CD4-positive, alpha-beta T cell treated with Interferon gamma for 1 hour (primary cell): ENCODE measurements at regions not wholly inside any gene's neighbourhood (a gene's known extent, or its start where the extent isn't known, plus 50 kb on each side); places are given as distances from the start of the nearest gene placed in this dataset.
"Not testable (repeated sequence)": the region's sequence is repeated elsewhere in the genome, so short reads cannot be mapped to it uniquely, and the experiment has no call there.

ENCODE experiments used
- DNase-seq: peaks from one replicate; pipeline ENCODE4 v3.0.0-alpha.2; 2020

GRCh38 chr5:15183520-15183919, 311.9 kb upstream of the ANKH start:
- DNase-seq = no peak

- DNase-seq = no peak
Observed at GRCh38 chr5:15170173-15170572, 298.6 kb upstream of the ANKH start.

DNA sequence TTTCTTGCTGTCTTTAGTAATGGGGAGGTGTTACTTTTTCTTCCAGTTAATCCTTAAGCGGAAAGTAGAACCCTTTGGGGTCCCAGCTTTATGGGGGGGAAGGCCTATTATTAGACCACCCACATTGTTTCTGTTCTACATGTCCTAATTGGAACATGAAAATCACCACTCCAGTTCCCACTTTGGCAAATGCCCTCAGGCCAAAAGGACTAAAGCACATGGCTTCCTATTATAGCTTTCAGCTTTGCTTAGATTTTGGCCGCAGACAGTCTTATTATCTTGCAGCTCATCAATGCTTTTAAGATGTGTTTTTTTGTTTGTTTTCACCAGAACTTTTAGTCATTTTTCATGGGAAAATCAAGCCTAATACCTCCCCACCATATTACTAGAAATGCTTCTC, 296.8 kb upstream of the ANKH start:
- no peak for DNase-seq

DNA sequence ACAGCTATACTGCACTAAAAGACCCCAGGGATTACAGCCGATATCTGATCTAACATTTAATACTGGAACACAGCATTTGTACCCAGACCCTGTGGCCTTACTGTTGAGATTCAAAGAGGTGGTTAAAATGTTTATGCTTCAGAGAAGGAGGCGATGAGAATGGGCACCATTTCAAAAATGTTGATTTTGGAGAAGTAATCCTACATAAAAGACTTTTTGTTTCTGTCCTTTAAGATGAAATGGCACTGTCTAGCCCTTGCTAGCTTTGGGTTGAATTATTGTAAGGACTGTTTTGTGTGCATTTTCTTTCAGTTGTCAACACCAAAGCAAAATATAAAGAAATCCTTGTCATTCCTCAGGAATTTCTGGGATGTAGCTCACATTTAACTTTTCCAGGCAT, 288.5 kb upstream of the ANKH start:
- no peak for DNase-seq

DNA sequence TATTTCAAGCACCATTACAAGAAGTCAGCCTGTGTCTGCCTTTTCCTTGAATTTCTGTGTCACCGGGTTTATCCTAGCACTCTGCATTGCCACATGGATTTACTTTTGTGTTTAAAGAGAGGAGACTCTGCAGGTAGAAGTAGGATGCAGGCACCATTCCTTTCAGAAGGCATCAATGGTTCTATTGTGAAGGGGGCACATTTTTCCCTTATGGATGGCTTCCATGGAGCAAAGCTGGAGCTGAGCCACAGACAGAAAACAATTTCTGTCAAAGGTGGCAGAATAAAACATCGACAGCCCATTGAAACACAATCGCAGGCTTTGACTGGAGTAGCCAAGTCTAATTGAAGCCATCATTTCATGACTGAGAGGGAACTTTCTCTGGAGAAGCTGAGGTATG, 288.0 kb upstream of the ANKH start:
- DNase-seq = no peak

GRCh38 chr5:15142458-15142857, 270.9 kb upstream of the ANKH start:
- no peak for DNase-seq

DNA sequence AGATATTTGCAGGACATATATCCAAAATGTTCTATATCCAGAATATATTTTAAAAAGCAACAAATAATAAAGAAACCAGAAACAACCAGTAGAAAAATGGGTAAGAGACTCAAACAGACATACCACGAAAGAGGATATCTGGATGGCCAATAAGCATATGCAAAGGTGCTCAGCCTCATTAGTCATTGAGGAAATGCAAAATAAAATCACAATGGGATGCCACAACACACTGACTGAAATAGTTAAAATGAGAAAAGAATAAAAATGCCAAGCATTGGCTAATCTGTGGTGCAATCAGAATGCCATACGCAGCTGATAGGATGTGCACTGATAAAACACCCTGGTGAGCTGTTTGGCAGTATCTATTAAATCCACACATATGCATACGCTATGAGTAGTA, 265.8 kb upstream of the ANKH start:
- DNase-seq = no peak

GRCh38 chr5:15135661-15136060, 264.1 kb upstream of the ANKH start:
- DNase-seq = no peak

GRCh38 chr5:15133456-15133965, 261.9 kb upstream of the ANKH start:
- no peak for DNase-seq

GRCh38 chr5:15132816-15133405, 261.3 kb upstream of the ANKH start:
- no peak for DNase-seq

DNA sequence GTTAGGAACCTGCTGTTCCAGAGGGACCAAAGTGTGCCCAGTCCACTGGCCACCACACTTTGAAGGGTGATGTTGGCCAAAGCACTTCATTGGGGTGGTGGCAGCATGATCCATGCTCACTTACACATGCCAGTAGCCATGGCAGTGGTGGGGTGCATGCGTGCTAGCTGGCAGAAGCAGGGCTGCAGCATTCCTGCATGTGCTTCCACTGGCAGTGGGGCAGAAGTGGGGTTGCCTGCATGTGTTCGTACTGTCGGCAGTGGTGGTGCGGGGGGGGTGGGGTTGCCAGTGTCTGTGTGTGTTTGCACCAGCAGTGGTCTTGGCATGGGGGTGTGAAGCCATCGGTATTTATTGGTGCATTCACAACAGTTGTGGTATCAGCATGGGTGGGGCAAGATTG, 260.3 kb upstream of the ANKH start:
- no peak for DNase-seq

DNA sequence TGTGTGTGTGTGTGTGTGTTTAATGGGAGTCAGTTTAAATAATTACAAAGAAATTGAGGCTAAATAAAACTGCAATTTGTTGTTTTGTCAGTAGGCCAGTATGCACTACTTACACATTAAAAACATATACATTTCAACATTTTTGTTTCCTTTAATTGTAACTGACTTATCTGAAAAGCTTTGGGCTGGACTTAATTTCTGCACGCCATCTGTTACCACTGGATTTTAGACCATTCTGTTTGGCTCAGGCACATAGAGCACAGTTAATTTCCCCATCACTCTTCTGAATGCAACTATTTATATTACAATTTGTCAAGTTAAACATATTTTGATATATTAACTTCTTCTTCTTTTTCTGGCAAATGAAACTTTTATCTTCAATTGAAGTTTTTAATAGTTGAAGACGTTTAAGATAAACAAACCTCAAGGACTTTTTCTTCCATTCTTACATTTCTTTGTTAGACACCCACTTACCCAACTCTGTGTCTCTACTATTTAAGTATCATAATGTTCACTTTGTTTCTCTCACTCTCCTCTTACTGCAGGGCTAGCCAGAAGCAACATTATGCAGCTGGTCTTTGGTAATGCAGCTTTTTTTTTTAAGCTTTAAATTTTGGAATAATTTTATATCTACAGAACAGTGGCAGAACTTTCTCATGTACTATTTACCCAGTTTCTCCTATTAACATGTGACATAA, 253.4 kb upstream of the ANKH start:
- DNase-seq = no peak

GRCh38 chr5:15124461-15124860, 252.9 kb upstream of the ANKH start:
- DNase-seq = no peak

GRCh38 chr5:15117688-15118087, 246.1 kb upstream of the ANKH start:
- no peak for DNase-seq

DNA sequence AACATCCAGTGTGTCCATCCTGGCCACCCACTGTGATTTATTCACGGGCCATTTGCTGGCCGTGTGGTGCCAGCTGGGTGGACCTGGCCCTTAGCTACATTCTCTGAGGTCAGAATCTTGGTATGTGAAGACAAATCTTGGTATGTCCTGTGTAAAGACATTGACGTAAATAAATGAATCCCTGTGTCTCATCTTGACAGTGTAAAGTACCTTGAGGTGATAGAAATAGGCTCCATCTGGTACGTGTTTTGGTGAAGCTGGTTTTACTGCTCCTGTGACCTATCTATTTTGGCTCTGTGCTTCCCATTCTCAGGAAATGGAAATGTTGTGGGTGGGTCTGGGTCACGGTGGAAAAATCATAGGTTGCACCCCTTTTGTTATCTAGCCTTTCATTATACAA, 245.4 kb upstream of the ANKH start:
- DNase-seq = no peak

DNA sequence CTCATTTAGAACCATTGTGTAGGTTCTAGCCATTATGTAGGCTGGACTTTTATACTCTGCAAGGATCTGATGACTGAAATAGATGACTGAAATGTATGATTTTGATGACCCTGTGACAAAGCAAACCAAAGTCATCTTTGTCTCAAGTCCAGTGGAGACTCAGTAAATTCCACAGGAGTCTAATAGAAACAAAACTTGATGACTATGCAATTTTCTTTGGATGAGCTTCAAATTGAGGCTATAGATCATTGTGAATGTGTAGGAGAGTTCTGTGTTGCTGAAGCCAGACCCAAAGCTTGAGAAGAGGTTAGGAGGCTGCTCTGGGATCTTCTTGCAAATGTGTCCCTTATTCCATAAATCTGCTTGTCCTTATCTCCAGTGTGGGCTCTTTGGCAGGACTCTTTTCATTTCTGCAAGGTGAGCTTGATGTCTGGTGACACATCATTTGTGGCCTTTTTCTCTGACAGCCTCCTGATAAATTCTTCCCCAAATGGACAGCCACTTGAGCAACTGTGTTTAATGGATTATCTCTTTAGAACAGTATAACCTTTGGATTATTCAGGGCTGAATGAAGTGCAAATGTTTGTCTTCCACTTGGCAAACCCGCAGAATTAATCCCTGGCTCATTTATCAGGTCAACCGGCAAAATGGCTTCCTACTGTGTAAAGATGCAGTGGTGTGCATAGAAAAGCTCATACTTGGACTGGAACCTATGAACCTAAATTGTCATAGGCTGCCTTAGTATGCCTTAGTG, 235.1 kb upstream of the ANKH start:
- no peak for DNase-seq

DNA sequence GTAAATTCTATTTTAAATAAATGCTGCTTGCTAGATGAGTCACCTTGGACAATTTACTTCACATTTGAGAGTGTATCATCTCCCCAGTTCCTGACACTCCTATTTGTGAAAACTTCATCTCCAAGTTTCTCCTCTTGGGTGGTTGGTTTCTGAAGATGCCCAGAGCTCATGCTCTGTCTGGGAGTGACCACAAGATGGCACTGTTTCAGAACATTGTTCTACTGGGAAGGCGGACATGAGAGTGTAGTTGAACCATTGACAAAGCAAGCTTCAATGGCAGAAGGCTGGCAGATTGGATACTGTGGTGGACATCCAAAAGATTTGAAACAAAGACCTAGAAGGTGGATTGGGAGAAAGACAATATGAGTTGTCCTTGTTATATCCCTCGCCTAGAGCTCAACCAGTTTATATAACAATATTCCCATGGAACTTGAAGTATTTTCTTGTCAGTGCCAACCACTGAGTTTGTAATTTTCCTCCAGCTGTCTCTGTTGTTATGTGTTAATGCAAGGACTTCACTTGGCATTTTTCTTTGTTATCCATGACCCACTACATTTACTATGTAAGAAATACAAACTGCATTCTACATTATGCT, 234.3 kb upstream of the ANKH start:
- no peak for DNase-seq

DNA sequence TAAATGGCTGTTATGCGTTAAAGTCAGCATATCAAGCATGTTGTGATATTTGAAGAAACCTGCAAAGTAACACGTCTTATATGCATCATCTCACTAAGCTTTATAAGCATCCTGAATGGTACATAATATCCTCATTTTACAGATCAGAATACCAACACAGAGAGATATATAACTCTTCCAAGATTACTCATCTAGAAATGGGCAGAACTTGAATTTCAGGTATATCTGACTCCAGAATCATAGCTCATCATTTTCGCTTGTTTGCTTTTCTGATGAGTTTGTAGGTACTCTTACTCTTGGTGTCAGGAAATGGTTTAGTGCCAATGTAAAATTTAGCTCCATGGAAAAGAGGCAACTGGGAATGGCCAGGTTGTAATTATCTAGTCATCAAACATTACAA, 232.3 kb upstream of the ANKH start:
- no peak for DNase-seq

DNA sequence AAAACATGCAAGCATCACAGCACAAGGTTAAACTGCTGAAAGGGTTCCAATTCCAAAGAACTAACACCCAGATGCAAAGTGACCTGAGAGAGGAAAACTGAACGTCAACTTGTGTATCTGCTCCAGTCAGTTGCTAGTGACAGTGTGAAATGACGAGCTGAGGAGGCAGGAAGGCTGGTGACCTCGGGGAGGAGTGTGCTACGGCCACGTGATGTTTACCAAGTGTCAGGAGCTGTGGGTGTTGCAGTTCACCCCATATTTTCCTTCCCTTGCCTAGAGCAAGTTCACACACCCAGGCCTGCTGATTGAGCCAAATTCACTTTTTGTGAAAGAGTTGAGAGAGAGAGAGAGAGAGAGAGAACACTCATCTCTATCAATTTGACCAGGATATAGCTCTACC, 231.6 kb upstream of the ANKH start:
- no peak for DNase-seq

DNA sequence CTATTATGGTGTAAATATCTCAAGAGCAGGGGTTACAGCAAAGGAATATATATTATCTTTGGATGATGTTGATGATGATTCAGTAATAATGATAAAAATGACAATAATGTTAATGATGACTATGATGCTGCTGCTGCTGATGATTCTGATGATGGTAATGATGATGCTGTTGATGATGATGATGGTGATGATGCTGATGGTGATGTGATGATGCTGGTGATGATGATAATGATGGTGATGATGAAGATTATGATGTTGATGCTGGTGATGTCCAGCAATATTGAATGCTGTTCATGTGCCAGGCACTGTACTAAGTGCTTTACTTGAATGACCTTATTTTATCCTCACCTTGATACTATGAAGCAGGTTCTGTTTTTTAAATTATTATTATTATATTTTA, 226.0 kb upstream of the ANKH start:
- DNase-seq = no peak

GRCh38 chr5:15096686-15097085, 225.1 kb upstream of the ANKH start:
- DNase-seq = not testable (repeated sequence)

- no peak for DNase-seq
Observed at GRCh38 chr5:15092801-15093200, 221.2 kb upstream of the ANKH start.

DNA sequence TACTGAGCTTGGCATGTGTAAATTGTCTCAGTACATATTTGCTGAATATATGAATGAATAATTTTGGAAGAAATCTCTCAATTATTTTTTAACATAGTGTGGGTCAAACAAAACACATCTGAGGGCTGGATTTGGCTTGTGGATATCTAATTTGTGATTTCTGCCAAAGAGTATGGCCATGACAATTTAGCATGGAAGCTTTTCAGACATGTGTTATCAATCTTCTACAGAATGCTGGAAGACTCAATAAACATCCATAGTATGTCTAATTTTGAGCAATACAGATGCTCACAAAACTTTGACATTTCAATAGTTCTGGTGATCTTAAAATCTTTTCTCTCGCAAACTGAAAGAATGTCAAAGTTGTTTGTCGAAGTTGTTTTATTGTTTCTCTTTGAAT, 214.1 kb upstream of the ANKH start:
- DNase-seq = no peak

DNA sequence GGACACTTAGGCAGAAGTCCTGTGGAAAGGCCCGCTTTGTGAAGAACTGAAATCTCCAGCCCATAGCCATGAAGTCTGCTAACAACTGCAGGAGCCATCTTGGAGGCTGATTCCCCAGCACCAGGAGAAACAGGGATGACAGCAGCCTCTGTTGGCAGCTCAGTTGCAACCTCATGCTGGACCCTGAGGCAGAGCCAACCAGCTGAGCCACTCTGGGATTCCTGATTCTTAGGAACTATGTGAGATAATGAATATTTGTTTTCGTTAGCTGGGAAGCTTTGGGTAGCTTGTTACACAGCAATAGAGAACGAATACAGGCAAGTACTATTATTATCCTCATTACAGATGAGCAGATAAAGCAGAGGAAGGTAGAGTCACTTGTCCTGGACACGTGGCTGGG, 210.5 kb upstream of the ANKH start:
- DNase-seq = no peak
